ENCODE measurements at regions not wholly inside any gene's neighbourhood (a gene's known extent, or its start where the extent isn't known, plus 50 kb on each side); places are given as distances from the start of the nearest gene placed in this dataset.

GRCh38 chr4:186979961-186980745 lies 256.5 kb upstream of the FAT1 start:
- no peak overlapping the region for H3K4me3 ChIP-seq (ENCODE audit: insufficient read depth, low read length, poor library complexity, severe bottlenecking)
- H2AFZ ChIP-seq (ENCODE audit: low read depth, low read length, severe bottlenecking) = no peak overlapping the region
- no peaks in the 10 kb centered on the region for H3K9me3 ChIP-seq (ENCODE audit: insufficient read depth, low read length)
- no peaks in the 10 kb centered on the region for H3F3A ChIP-seq (ENCODE audit: insufficient read depth)
- H3K36me3 ChIP-seq (ENCODE audit: low read length) = no peaks in the 10 kb centered on the region
- no peaks in the 10 kb centered on the region for H3K27me3 ChIP-seq (ENCODE audit: low read length)
- no peak overlapping the region for H3K27ac ChIP-seq (ENCODE audit: low read depth, low read length)
- no peak overlapping the region for H3K4me2 ChIP-seq (ENCODE audit: low read depth, low read length, poor library complexity, severe bottlenecking)
- no peak overlapping the region for H3K9ac ChIP-seq (ENCODE audit: low read length)
- TF ChIP-seq CTCF (IDR thresholded peaks at IDR 0.05; ENCODE audit: insufficient read depth, low read length, poor library complexity, severe bottlenecking) (no peak), EZH2phosphoT487 (conservative IDR thresholded peaks at IDR 0.05; ENCODE audit: low read length) (no peak)
- no peaks in the 10 kb centered on the region for H3K9me2 ChIP-seq (replicated peaks; ENCODE audit: insufficient read depth, low read length)
- H4K20me1 ChIP-seq (ENCODE audit: low read depth, low read length) = no peaks in the 10 kb centered on the region
- no peaks in the 10 kb centered on the region for H3K79me2 ChIP-seq (ENCODE audit: insufficient read depth, low read length)

GRCh38 chr4:186981161-186981560 lies 257.5 kb upstream of the FAT1 start:
- Histone ChIP-seq H3K4me2 (ENCODE audit: low read depth, low read length, poor library complexity, severe bottlenecking) (no peak overlapping the region), H3K36me3 (ENCODE audit: low read length) (no peaks in the 10 kb centered on the region), H3K9ac (ENCODE audit: low read length) (no peak overlapping the region), H3F3A (ENCODE audit: insufficient read depth) (no peaks in the 10 kb centered on the region), H3K9me2 (replicated peaks; ENCODE audit: insufficient read depth, low read length) (no peaks in the 10 kb centered on the region), H3K27ac (ENCODE audit: low read depth, low read length) (no peak overlapping the region), H3K27me3 (ENCODE audit: low read length) (no peaks in the 10 kb centered on the region), H3K9me3 (ENCODE audit: insufficient read depth, low read length) (no peaks in the 10 kb centered on the region), H4K20me1 (ENCODE audit: low read depth, low read length) (no peaks in the 10 kb centered on the region), H2AFZ (ENCODE audit: low read depth, low read length, severe bottlenecking) (no peak overlapping the region), H3K4me3 (ENCODE audit: insufficient read depth, low read length, poor library complexity, severe bottlenecking) (no peak overlapping the region), H3K79me2 (ENCODE audit: insufficient read depth, low read length) (no peaks in the 10 kb centered on the region)
- TF ChIP-seq EZH2phosphoT487 (conservative IDR thresholded peaks at IDR 0.05; ENCODE audit: low read length) (no peak), CTCF (IDR thresholded peaks at IDR 0.05; ENCODE audit: insufficient read depth, low read length, poor library complexity, severe bottlenecking) (no peak)

- Histone ChIP-seq H3F3A (ENCODE audit: insufficient read depth) (no peaks in the 10 kb centered on the region), H3K79me2 (ENCODE audit: insufficient read depth, low read length) (no peaks in the 10 kb centered on the region), H3K9ac (ENCODE audit: low read length) (no peak overlapping the region), H3K27me3 (ENCODE audit: low read length) (no peaks in the 10 kb centered on the region), H3K9me3 (ENCODE audit: insufficient read depth, low read length) (no peaks in the 10 kb centered on the region), H2AFZ (ENCODE audit: low read depth, low read length, severe bottlenecking) (no peak overlapping the region), H3K36me3 (ENCODE audit: low read length) (no peaks in the 10 kb centered on the region), H3K4me2 (ENCODE audit: low read depth, low read length, poor library complexity, severe bottlenecking) (no peak overlapping the region), H3K27ac (ENCODE audit: low read depth, low read length) (no peak overlapping the region), H3K9me2 (replicated peaks; ENCODE audit: insufficient read depth, low read length) (no peaks in the 10 kb centered on the region), H4K20me1 (ENCODE audit: low read depth, low read length) (no peaks in the 10 kb centered on the region), H3K4me3 (ENCODE audit: insufficient read depth, low read length, poor library complexity, severe bottlenecking) (no peak overlapping the region)
- no peak for TF ChIP-seq CTCF (IDR thresholded peaks at IDR 0.05; ENCODE audit: insufficient read depth, low read length, poor library complexity, severe bottlenecking)
- no peak for TF ChIP-seq EZH2phosphoT487 (conservative IDR thresholded peaks at IDR 0.05; ENCODE audit: low read length)
These were observed 258.5 kb upstream of the FAT1 start for GRCh38 chr4:186982160-186982559.

Data from SU-DHL-6 (cell line).